T-helper 22 cell (primary cell): ENCODE measurements at regions not wholly inside any gene's neighbourhood (a gene's known extent, or its start where the extent isn't known, plus 50 kb on each side); places are given as distances from the start of the nearest gene placed in this dataset.
"Not testable (repeated sequence)": the region's sequence is repeated elsewhere in the genome, so short reads cannot be mapped to it uniquely, and the experiment has no call there.

Experiments
- DNase-seq: peaks from one replicate; pipeline ENCODE4 v3.0.0-alpha.2; 2020; ENCODE audit warnings: low read depth

- no peak for DNase-seq
Observed at GRCh38 chr2:194096402-194096801, 1560.6 kb upstream of the SLC39A10 start.

DNA sequence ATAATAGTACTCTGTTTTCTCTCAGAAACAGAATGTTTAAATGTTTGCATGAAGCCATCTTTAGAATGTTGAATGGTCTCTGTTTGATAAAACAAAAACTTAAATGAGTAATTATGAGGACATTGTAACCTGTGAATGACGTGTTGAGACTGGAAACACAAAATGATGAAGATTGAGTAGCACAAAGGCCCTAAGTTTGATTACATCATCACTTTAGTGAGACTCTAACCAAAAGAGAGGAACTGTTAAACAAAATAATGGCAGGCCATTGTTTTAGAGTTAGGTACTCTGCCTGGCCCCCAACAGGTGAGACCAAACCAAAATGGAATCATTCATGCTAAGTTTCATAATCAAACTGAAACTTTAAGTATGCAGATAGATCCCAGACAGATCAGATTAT lies 1561.7 kb upstream of the SLC39A10 start:
- DNase-seq: no peak

DNA sequence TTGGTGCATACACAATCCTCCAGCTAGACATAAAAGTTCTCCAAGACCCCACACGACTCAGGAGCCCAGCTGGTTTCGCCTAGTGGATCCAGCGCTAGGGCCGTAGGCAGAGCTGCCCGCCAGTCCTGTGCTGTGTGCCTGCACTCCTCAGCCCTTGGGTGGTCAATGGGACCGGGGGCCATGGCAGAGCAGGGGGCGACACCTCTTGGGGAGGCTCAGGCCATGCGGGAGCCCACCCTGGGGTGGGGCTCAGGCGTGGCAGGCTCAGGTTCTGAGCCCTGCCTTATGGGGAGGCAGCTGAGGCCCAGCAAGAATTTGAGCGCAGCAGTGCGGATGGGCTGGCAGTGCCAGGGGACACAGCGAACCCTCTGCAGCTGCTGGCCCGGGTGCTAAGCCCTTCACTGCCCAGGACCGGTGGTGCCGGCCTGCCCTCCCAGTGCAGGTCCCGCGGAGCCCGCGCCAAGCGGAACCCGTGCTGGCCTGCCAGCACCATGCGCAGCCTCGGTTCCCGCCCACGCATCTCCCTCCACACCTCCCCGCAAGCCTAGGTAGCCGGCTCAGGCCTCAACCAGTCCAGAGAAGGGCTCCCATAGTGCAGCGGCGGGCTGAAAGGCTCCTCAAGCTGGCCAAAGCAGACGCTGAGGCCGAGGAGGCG lies 1566.6 kb upstream of the SLC39A10 start:
- DNase-seq: no peak

- no peak for DNase-seq
Observed at GRCh38 chr2:194087089-194087958, 1569.7 kb upstream of the SLC39A10 start.

- DNase-seq: no peak
Observed at GRCh38 chr2:194086129-194086528, 1570.9 kb upstream of the SLC39A10 start.

DNA sequence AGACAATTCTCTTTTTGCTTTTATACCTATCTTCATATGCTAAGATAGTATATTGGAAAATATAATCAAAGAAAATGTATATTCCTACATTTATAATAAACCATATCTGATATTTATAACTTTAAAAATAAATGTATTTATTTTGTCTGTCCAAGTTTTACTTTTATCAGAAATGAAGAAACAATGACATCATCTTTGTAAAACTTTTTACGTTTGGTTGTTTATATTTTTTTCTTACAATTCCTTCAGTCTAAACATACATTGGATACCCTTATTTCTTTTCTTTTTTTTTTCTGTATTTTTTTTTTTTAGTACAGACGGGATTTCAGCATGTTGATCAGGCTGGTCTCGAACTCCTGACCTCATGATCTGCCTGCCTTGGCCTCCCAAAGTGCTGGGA lies 1577.0 kb upstream of the SLC39A10 start:
- DNase-seq: no peak

- no peak for DNase-seq
Observed at GRCh38 chr2:194077366-194077765, 1579.7 kb upstream of the SLC39A10 start.

DNA sequence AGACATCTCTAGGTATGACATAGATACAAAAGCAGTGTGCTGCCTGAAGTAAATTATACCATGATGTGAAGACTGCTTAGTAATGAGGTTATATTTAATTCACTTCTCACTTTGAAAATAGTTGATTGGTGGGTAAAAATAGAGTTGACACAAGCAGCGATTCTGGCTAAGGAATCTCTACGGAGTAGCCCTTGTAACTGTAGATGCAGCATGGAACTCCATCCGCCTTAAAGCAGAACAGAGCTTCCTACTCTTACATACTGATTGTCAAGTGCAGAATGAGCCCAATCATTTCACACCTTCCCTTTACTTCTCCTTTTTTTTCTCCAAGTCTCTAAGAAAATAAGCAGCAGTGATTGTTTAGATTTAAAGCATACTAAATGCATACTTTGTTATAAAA lies 1594.6 kb upstream of the SLC39A10 start:
- no peak for DNase-seq

- DNase-seq: no peak
Observed at GRCh38 chr2:194060269-194060668, 1596.8 kb upstream of the SLC39A10 start.

DNA sequence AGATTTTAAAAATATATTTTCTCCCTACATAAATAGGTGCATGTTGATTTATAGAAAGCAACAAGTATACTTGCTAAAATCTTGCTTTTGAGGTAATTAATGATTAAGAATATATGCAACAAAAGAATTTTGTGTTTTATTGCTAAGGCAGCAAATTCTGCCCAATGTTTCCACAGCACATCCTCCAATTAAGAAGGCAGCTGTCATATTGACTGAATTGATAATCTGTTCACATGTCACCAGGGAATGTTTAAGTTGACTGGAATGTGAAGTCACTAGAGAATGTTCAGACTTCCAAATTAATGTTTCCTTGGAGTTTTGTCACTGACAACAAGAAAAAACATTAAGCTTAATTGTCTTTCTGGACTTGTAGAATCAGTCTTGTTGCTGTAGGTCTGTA lies 1602.7 kb upstream of the SLC39A10 start:
- DNase-seq: no peak

- no peak for DNase-seq
Observed at GRCh38 chr2:194044321-194044720, 1612.7 kb upstream of the SLC39A10 start.

- DNase-seq: not testable (repeated sequence)
Observed at GRCh38 chr2:194021130-194021529, 1635.9 kb upstream of the SLC39A10 start.

GRCh38 chr2:194020155-194020554 lies 1636.9 kb upstream of the SLC39A10 start:
- no peak for DNase-seq

DNA sequence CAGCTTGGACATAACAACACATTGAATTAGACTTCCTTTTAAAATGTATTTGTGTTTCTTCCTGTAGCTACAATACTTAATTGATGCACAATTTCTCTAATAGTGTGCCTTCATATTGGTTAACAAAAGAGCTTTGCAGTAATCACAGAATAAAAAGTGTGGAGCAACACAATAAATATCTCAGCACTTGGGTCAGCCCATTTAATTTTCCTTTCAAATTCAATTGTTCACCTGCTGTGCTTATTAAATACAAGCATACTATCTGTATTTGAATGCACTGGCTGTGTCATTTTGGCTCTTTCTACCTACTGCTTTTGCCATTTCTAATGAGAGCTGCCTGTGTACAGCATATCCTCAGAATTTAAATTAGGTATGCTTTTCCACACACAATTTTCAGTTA lies 1641.3 kb upstream of the SLC39A10 start:
- DNase-seq: no peak

DNA sequence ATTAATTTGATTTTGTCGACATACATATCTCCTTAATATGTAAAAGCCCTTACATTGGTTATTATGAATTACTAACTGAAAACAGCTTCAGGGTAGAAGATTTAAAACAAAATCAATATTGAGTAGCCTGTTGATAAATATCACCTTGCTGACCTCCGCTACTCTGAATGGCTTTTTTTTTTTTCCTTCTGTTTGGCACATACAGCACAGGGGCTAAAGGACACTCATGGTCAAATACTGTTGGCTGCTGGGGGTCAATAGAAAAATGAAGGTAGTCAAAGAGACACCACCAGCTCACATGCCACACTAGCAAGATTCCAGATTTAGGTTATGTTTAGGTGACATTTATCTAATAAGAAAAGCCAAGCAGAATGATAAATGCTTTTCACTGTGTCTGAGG lies 1642.4 kb upstream of the SLC39A10 start:
- no peak for DNase-seq

DNA sequence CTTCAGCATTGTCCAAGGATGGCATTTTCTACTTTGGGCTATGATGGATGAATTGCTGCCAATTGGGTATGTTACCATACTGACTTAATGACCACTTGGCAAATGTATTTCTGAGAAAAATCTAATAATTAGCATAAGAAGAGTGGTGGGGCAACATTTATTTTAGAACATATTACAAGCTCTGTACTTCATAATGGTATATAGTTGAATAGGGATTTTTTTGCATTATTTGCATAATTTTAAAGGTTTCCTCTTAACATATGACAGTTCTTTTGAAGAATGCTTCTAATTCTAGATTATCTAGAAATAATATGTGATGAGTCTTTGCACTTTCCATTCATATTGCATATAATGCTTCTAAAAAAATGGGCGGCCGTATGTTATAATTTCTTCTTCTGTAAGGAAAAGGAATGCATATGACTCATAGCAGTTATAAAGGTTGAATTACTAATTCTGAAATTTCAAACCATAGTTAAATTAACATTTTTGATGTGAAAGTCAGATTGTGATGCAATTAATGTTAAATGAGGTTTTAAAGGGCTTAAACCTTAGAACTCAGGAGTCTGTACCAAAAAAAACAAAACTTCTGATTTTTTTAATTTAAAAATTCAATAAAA lies 1652.3 kb upstream of the SLC39A10 start:
- DNase-seq: no peak

GRCh38 chr2:194003911-194004310 lies 1653.1 kb upstream of the SLC39A10 start:
- DNase-seq: no peak

- DNase-seq: no peak
Observed at GRCh38 chr2:194002699-194003368, 1654.2 kb upstream of the SLC39A10 start.

DNA sequence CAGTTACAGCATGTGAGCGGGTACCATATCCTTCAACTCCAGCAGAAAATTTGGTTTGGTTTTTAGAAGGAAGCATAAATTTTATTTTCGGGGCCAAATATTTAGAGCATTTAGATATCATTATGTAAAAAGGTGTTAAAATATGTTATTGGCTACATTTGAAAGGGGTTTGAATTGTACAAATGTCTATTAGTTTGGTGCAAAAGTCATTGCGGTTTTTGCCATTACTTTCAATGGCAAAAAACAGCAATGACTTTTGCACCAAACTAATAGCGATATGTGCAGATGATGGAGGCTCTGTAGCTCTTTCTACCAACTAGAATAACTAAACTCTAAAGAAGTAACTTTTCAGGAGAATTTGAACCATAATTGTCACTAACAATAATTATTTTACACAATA lies 1666.2 kb upstream of the SLC39A10 start:
- DNase-seq: no peak

GRCh38 chr2:193989645-193990044 lies 1667.4 kb upstream of the SLC39A10 start:
- no peak for DNase-seq

DNA sequence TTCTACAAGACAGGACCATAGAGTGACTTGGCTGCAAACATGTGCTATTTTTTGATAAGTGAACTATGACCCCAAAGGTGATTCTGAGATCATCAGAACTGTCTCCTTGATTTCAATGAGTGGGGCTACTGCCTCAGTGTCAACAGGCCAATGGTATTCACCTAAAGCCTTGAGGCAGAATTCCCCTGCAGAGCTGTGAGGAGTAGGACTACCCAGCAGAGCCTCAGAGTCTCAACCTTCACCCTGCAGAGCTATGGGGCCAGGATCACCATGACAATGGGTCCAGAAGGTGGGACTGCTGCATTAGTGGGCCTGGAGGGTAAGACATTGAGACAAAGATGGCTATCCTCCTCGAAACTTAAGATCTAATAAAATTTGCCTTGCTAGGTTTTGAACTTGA lies 1668.2 kb upstream of the SLC39A10 start:
- no peak for DNase-seq

DNA sequence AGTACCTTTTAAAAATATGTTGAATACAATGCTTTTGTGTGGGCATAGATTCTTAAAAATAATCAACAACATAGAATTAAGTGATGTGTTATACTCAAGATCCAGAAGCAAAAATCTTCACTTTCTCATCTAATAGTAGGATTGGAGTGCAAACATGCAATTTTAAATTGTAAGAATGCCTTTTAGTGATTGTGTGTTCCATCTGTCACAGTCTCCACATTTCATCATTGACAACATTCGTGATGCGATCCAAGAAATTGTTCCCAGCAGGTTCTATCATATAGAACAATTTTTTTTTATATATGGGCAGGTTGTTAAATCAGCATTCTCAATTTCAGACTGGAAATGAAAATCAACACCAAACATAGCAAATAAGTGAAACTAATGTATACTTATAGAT lies 1671.8 kb upstream of the SLC39A10 start:
- DNase-seq: no peak

DNA sequence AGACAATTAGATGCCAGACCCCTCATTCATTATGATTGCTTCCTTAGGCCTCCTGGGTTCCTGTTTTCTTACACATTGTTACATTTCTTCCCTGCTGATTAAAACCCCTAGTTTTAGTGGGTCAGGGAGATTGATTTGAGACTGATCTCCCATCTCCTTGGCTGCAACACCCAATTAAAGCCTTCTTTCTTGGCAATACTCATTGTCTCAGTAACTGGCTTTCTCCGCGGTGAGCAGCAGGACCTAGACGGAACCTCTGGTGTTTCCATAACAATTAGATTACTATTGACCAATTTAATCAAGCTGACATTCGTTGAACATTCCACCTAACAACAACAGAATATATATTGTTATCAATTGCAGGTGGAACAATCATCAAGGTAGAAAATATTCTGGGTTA lies 1676.4 kb upstream of the SLC39A10 start:
- DNase-seq: no peak
